ENCODE measurements at regions not wholly inside any gene's neighbourhood (a gene's known extent, or its start where the extent isn't known, plus 50 kb on each side); places are given as distances from the start of the nearest gene placed in this dataset.

DNA sequence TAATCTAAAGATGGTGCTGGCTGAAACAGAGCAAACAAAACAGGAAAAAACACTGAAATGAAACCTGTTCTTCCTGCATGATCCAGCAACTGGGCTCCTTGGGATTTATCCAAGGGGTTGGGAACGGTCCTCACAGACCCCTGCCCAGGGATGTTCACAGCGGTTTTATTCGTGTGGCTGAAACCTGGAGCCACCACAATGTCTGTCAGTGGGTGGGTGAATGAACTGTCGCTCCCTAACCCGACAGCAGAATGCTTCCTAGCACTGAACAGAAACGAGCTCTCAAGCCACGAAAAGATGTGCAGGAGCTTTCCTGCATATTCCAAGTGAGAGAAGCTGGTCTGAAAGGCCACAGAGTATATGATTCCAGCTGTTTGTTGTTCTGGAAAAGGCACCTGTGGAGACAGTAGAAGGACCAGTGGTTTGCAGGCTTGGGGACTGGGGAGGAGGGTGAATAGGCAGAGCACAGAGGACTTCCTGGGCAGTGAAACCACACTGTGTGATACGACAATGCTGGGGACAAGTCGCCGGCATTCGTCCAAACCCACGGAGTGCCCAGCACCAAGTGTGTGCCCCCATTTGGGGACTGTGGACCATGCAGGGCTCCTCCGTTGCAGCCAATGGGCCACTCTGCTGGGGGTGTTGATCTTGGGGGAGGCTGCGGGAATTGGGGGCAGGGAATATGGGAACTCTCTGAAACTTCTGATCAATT lies 73.9 kb downstream of the TEX29 start:
- H3K4me3 Mint-ChIP-seq (ENCODE audit: low read depth), result no peak overlapping the region
- H3K27me3 Mint-ChIP-seq, result peaks cover 8% of the 10 kb centered on the region
- no peaks in the 10 kb centered on the region for H3K9me3 Mint-ChIP-seq (ENCODE audit: low read depth)
- no peak for DNase-seq (ENCODE audit: low spot score, unreplicated experiment)
- H3K4me1 Mint-ChIP-seq (ENCODE audit: low read depth), result no peaks in the 10 kb centered on the region
- no peaks in the 10 kb centered on the region for H3K36me3 Mint-ChIP-seq (ENCODE audit: insufficient read depth)
- TF ChIP-seq CTCF (IDR thresholded peaks at IDR 0.05; ENCODE audit: unreplicated experiment), result no peak
- no peak overlapping the region for H3K27ac Mint-ChIP-seq

- H3K9me3 Mint-ChIP-seq (ENCODE audit: low read depth), result no peaks in the 10 kb centered on the region
- H3K27me3 Mint-ChIP-seq, result peaks cover 14% of the 10 kb centered on the region
- H3K4me3 Mint-ChIP-seq (ENCODE audit: low read depth), result no peak overlapping the region
- no peak overlapping the region for H3K27ac Mint-ChIP-seq
- H3K4me1 Mint-ChIP-seq (ENCODE audit: low read depth), result no peaks in the 10 kb centered on the region
- TF ChIP-seq CTCF (IDR thresholded peaks at IDR 0.05; ENCODE audit: unreplicated experiment), result no peak
- no peak for DNase-seq (ENCODE audit: low spot score, unreplicated experiment)
- H3K36me3 Mint-ChIP-seq (ENCODE audit: insufficient read depth), result no peaks in the 10 kb centered on the region
Observed at GRCh38 chr13:111395511-111396393, 75.3 kb downstream of the TEX29 start.

DNA sequence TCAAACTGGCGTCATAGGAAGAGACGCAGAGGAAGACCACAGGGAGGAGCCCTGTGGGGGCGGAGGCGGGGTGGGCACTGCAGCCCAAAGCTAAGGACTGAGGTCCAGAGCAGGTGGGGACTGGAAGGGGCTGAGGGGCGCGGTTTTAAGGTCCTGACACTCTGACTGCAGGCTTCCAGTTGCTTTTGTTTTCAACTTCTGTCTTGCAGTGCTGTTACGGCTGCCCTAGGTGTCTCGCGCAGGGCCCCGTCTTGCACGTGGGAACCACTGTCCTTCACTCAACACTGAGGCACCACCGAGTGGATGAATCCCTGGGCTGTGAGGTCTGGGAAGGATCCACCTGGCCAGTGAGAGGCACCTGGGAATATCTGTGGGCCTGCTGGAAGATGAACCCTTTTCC lies 76.0 kb downstream of the TEX29 start:
- TF ChIP-seq CTCF (IDR thresholded peaks at IDR 0.05; ENCODE audit: unreplicated experiment), result no peak
- no peak overlapping the region for H3K4me3 Mint-ChIP-seq (ENCODE audit: low read depth)
- H3K9me3 Mint-ChIP-seq (ENCODE audit: low read depth), result no peaks in the 10 kb centered on the region
- peaks cover 19% of the 10 kb centered on the region for H3K27me3 Mint-ChIP-seq
- no peaks in the 10 kb centered on the region for H3K4me1 Mint-ChIP-seq (ENCODE audit: low read depth)
- DNase-seq (ENCODE audit: low spot score, unreplicated experiment), result no peak
- no peaks in the 10 kb centered on the region for H3K36me3 Mint-ChIP-seq (ENCODE audit: insufficient read depth)
- H3K27ac Mint-ChIP-seq, result no peak overlapping the region

DNA sequence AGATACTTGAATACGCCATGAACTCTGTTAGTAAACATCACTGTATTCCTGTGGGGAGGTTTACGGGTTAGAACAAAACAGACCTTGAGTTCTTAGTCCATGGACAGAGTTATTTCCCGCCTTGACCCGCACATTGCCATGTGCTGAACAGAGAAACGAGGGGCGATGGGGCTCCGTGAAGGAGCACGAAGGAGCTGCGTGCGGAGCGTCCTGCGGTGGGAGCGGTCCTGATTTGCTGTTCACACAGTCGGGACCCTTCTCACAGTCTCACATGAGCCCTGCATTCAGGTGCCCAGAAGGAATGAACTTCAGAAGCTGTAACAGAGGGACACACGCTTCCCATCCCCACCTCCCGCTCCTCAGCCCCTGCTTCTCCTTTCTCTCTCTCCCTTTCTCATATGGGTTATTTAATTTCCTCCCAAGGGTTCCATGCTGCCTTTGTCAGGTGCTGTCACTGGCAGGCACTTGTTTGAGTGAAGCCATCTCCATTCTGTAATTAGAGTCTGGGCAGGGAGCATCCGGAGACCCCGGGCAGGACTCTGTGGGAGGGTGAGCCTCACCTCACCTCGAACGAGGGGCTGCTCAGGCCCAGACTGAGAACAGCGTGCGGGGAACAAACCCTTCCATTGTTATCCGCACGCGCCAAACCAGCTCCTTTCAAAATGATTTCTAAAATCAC lies 76.9 kb downstream of the TEX29 start:
- no peaks in the 10 kb centered on the region for H3K9me3 Mint-ChIP-seq (ENCODE audit: low read depth)
- no peak for TF ChIP-seq CTCF (IDR thresholded peaks at IDR 0.05; ENCODE audit: unreplicated experiment)
- no peak for DNase-seq (ENCODE audit: low spot score, unreplicated experiment)
- H3K27me3 Mint-ChIP-seq, result peaks cover 22% of the 10 kb centered on the region
- no peak overlapping the region for H3K4me3 Mint-ChIP-seq (ENCODE audit: low read depth)
- no peaks in the 10 kb centered on the region for H3K4me1 Mint-ChIP-seq (ENCODE audit: low read depth)
- no peak overlapping the region for H3K27ac Mint-ChIP-seq
- H3K36me3 Mint-ChIP-seq (ENCODE audit: insufficient read depth), result no peaks in the 10 kb centered on the region

GRCh38 chr13:111398196-111398595 lies 77.8 kb downstream of the TEX29 start:
- no peaks in the 10 kb centered on the region for H3K36me3 Mint-ChIP-seq (ENCODE audit: insufficient read depth)
- H3K9me3 Mint-ChIP-seq (ENCODE audit: low read depth), result no peaks in the 10 kb centered on the region
- peaks cover 22% of the 10 kb centered on the region for H3K27me3 Mint-ChIP-seq
- DNase-seq (ENCODE audit: low spot score, unreplicated experiment), result no peak
- no peak overlapping the region for H3K4me3 Mint-ChIP-seq (ENCODE audit: low read depth)
- no peaks in the 10 kb centered on the region for H3K4me1 Mint-ChIP-seq (ENCODE audit: low read depth)
- no peak for TF ChIP-seq CTCF (IDR thresholded peaks at IDR 0.05; ENCODE audit: unreplicated experiment)
- no peak overlapping the region for H3K27ac Mint-ChIP-seq

All from progenitor cell of endocrine pancreas (in vitro differentiated cells).